GM18909 (cell line): ENCODE measurements at regions not wholly inside any gene's neighbourhood (a gene's known extent, or its start where the extent isn't known, plus 50 kb on each side); places are given as distances from the start of the nearest gene placed in this dataset.

Experiments
- ATAC-seq: cut with Tn5 transposase; IDR thresholded peaks from one replicate; pipeline ENCODE4 v1.9.1; 2021; ENCODE audit warnings: mild to moderate bottlenecking; ENCODE audit not compliant: unreplicated experiment, poor library complexity

DNA sequence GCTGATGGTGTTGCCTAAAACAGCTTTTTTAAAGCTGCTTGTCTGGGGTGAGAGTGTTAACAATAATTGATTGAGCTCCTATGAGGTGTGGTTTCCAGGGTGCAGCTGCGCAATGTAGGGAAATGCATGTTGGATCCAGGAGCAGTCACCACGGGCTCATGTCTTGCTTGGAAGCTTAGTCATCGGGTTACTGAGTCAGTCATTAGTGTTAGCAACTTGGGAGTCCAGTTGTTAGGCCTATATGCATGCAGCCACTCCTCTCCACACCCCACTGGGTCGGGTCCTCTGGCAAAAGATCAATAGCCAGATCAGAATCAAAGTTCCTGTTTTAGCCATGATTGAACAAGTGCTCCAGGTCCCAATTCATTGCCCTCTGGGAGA lies 271.7 kb upstream of the CHD6 start:
- ATAC-seq = no peak

DNA sequence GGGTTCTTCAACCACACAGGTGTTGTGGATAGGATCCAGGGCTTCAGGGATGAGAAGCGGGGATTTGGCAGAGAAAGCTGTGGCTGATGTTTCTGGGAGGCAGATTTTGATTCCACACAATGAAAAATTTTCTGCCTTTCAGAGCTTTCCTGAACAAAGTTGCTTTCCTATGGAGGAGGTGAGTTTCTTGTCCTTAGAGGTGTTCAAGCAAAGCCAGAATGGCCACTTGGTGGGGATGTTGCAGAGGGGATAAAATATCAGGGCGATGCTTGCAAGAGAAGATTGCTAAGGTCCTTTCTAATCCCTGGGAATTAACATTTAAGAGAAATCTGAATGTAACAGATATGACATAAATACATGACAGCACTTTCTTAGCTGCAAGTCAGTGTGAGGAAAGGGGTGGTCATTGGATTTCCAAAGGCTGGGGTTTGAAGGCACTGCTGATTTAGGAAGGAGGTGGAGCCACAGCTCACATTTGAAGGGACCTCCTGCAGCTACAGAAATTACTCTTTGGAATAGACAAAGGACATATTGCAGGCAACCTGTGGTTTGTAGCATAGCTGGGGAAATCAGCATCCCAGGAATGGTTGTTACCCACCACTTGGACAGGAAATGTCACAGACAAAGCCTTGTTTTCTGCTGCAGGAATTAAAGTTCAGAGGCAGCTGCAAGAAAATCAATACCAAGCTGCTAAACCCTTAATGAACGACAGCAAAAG lies 271.1 kb upstream of the CHD6 start:
- ATAC-seq = no peak

DNA sequence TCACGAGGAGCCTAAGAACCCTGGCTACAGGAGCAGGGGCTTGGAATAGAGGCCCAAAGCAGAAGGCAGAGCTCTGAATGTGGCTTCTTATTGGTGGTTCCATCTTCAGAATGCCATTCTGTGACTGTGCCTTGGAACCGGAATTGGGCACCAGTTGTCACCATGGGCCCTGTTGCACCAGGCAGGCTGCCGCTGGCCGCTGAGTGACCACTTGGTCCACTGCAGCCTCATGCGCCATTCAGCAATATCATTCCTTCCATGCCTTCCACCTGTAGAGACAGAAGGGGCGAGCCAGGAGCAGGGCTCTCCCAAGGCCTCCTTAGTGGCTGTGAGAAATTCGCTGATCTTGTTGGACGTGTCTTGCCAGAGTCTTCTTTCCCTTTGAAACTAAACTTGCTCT lies 270.3 kb upstream of the CHD6 start:
- ATAC-seq = no peak

DNA sequence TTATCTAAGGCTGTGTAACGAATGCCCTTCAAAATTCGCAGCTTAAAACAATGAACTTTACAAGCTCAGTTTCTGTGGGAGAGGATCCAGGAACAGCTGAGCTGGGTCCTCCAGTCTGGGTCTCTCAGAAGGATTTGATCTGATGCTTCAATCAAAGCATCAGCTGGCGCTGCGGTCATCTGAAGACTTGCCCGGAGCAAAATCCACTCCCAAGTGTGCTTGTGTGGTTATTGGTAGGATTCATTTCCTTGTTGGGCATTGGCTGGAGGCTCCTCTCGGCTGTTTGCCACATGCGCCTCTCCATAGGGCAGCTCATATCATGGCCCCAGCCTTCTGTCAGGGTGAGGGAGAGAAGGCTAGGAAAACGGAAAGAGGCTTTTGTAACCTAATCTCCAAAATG lies 269.3 kb upstream of the CHD6 start:
- ATAC-seq = no peak

DNA sequence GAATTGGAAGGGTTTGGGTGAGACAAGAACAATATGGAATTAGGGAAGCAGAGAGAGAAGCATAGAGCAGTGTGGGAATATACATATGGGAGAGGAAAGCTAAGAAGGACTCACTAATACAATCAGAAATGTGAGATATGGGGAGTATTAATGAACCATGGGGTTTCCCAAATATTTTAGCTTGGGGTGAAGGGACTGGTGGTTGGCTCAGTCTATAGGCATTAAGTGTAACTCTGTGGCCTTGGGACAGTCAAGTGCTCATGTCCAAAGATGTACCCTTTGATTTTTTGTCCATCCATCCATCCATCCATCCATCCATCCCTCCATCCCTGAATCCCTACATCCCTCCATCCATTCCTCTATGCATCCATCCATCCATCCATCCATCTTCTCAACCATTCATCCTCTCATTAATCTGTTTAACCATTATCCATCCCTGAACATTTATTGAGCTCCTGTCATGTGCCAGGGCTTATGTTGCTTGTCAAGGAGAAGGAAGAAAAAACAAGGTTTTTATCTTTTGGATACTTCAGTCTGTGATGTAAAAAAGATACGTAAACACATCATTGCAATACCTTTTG lies 263.4 kb upstream of the CHD6 start:
- ATAC-seq = no peak

DNA sequence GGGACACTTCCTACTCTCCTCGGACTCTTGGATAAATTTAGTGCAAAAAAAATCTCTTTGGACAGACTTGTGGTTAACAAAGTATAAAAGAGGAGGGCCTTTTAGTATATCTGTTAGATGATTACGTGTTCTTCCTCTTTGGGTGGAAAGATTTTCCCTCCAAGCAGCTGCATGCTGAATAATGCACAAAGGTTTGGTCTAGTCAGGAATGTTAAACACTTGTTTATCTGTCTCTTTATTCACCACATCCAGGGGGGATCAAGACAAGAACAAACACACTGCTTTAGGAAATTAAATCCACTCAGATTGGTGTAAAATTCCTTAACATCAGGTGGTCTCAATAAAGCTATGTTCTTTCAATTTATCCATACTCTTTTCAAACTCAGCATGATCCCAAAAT lies 260.9 kb upstream of the CHD6 start:
- ATAC-seq = no peak

DNA sequence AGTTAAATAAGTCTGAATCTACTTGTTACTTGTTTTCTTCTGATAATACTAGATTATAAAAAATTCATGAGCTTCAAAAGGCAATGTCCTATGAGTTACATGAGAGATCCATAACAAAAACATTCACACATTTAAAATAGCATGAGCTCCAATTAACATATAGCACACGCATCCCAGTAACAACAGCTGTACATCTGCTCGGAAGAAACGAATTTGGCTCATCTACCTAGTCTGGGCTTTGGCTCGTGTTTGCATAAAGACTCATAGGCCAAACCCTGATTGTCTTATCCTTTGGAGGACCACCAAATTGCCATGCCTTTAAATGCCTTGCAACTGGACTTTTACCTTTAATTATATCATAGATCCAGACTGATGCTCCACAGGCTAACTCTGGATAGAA lies 259.7 kb upstream of the CHD6 start:
- ATAC-seq = no peak

DNA sequence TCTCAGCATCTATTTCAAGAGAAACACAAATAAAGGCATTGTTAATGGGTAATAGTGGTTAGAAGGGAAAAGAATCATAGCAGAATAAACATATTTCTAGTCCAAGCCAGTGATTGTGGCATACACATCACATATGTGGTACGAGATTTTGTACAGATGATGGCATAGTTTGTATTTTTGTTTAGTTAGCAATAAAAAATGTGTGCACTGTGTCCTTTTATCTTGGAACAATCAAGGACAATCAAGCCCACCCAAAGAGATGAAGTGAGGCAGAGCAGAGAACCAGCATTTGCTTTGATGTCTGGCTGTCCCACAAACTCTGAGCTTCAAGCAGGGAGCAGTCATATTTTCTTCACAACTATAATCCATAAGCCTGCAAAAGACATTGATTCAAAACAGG lies 256.5 kb upstream of the CHD6 start:
- ATAC-seq = no peak

DNA sequence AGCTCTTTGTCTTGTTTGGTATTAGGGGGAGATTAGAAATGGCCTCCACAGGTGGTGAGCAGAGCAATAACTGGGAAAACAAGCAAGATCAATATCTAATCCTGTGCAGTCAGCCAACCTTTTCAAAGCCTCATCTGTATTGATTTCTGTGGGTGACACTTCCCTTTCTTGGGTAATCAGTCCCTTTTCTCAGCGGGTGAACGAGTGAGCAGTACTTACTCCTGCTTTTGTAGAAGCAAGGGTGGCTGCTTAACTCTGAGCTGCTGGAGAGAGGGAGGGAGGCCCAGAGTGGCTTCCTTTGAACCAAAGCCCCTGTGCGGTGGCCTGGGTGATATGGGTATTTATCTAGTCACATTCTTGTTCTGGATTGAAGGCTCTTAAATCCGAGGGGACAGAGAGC lies 254.8 kb upstream of the CHD6 start:
- ATAC-seq = no peak

DNA sequence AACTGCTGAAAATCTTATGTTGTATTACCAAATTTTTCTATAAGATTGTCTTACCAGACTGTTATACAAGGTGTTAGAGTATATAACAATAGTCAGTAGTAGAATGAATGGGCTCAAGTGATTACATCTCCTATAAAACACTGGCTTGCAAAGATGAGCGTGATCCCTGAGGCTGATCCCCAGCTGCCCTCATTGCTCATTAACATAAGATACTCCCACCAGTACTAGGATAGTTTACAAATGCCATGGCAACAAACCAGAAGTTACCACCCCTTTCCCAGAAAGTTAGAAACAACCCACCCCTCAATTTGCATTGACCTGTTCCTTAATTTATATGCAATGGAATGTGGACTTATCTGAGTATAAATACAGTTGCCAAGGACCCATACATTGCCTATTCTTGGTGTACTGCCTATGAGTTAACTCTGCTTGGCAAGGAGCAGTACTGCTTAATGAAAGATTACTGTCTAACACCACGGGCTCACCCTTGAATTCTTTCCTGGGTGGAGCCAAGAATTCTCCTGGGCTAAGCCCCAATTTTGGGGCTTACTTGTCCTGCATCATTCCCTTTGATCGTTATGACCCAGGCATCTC lies 252.8 kb upstream of the CHD6 start:
- ATAC-seq = no peak

DNA sequence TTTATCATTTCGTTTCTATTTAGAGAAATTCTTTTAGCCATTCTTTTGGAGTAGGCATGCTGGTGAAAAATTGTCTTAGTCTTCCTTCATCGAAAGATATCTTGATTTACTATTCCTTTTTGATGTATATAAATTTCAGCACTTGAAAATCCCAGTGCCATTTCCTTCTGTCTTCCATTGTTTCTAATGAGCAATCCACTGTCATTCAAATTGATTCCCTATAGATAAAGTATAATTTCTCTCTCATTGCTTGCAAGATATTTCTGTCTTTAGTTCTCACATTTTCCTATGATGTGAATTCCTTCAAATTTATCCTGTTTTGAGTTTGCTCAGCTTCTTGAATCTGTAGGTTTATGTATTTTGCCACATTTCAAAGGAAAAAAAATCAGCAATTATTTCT lies 251.1 kb upstream of the CHD6 start:
- ATAC-seq = no peak

DNA sequence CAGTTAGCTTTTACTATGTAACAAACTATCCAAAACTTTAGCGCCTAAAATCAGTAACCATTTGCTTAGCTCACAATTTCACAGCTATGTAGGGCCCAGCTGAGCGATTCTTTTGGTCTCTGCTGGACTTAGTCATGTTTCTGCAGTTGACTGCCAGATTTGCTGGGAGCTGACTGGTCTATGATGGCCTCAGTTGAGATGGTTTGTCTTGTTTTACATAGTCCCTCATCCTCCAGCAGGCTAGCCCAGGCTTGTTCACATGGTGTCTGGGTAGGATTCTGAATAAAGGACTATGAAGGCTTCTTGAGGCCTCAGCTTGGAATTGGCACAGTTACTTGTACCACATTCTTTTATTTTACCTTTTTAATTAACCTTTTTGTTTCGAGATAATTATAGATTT lies 247.8 kb upstream of the CHD6 start:
- no peak for ATAC-seq

DNA sequence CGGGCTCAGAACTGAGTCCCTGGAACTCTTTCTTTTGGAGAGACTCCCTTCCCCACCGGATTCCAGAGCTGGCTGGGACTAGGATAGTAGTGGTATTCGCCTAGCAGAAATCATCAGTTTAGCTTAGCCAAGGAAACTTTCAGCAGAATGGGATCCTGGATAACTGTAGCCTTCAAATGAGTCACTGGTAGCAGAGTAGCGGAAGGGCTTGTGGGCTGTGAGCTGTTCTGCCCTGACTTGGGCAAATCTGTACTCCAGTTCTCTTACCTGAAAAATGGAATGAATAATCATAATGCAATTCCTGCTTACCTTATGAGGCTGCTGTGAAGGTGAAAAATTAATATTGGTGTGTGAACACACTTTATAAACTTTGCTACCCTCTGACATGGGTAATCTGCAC lies 244.3 kb upstream of the CHD6 start:
- no peak for ATAC-seq

DNA sequence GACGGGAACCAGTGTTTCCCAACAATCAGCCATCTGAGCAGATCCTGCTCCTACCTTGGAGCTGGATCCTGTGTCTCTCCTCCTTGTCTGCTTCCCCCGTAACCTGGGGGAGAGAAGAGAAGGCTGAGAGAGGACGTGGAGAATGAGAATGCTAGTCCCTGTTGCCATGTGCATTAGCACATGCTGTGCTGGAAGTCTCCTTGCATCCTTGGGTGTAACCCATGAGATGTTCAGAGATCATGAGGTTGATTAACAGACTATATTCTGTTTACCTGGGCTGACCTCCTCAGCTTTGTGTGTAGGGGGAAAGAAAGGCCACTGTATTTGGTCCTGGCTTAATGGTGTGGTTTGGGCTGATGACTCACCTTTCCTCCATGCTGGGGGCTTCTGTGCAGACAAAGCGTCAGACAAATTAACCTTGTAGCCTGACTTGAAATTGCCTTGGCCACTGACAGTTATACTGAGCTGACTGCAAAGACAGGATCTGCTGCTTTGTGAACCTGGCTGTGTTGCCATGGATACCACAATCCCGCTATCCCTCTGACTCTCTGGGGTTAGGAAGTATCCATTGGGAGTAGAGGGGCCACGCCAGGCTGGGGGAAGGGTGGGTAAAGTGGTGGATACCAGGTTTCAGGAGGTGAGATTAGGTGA lies 243.7 kb upstream of the CHD6 start:
- ATAC-seq = no peak

DNA sequence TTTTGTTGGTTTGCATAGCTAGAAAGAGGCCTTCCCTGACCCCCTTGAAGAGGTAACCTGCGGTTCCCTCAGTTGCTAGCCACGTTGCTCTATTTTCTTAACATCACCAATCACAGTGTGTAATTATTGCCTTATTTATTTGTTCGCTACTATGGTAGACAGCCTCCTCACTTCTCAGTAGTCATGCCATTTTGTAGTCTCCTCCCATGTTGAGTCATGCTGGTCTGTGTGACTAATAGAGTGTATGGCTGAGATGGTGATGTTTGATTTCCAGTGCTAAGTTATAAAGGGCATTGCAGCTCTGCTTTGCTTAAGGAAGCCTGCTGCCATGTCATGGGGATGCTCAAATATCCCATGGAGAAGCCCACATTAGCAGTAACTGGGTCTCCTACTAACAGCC lies 236.6 kb upstream of the CHD6 start:
- no peak for ATAC-seq

DNA sequence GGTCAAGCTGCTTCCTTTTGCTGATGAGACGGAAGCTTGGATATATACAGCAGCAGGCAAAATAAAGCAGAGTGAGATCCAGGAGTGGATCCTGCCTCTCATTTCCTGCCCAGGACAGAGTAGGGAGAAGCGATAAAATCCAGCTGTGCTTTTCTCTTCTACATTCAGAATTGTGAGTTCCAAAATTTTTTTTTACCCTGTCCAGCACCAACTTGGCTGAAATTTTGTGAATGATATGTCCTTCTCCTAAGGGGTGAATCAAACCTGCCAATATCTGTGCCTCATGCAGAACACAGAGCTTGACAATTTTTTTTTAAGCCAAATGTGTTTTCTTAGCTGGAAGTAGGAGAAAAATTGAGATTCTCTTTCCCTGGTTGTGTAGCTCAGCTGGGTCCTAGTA lies 235.6 kb upstream of the CHD6 start:
- ATAC-seq = no peak

DNA sequence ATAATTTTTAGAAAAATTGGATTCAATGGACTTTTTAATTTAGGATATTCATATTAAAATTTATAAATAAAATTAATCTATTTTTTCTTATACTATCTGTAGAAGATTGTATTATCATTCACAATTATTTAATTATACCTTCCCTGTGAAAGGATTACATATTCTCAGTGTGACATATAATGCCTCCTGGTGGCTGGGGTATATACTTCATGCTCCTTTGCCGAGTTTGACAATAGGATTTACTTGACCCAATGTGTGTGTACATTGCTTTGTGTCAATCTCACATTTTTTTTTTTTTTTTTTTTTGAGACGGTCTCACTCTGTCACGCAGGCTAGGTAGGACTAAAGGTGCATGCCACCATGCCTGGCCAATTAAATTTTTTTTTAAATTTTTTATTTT lies 230.0 kb upstream of the CHD6 start:
- ATAC-seq = no peak

DNA sequence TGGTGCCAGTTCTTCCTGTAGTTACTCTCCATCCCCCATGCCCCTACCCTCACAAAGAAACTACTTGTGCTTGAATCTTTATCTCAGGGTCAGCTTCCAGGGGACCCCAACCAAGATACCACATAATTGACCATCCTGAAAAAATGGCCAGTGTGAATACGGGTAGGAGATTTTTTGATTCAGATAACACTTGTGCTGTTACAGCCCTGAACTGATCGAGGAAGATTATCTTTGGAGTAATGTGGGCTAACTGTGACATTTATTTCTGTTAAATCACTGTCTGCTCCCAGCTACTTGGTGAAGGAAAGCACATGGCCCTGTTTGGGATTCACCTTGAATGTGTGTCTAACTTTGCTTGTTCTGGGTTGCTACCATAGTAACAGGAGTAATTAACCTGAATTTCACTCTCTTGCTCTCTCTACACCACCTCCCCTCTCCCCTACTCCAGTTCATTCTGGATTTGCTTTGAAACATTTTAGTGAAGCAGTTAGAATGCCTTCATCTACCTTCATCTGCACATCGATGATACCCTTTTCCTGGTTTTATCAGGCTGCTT lies 219.6 kb upstream of the CHD6 start:
- no peak for ATAC-seq

DNA sequence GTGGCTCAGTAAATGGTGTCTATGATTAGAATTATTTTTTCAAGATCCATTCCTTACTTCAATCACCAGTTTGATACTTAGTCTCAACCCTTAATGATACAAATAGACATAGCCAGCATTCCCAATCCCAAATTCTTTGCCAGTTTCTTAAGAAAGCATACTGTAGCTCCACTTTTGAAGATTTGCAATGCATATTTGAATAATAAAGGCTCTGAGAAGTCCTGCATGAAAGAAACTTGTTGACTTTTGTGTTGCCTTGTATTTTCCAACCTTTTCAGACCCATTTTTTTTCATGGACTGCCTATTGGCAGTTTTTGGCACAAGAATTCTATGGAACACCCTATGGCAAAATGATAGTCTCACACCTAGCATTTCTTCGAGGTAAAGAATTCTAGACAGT lies 215.6 kb upstream of the CHD6 start:
- no peak for ATAC-seq

DNA sequence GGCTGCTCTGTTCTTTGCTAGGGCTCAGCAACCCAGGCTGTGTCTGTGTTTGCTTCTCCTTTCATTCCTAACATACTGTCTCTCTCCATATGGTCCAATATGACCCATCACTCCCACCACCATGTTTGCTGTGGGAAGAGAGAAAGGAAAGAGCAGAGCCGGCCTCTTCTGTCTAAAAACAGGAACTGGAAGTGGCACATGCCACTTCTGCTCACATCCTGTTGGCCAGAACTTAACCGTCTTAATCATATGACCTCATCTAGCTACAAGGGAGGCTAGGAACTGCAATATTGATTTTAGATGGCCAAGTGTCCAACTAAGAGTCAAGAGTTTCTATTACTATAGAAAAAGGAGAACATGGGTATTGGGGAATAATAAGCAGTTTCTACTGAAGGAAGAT lies 212.5 kb upstream of the CHD6 start:
- ATAC-seq = no peak

DNA sequence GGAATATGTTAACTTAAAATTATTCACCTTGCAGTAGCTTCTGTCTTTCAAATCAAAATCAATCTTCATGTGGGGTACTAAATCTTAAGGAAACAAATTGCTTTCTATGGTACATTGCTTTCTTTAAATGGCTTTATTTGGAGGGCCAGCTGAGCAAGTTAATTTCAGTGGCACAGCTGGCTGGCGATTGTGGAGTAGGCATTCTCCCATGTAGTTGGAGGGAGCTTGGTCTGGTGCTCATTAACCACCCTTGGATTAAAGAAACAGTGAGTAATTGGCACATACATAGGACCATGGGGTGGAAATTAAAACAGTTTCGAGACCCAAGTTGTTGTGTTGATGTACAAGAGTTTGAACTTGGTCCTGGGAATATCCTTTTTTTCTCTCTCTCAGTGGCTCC lies 201.3 kb upstream of the CHD6 start:
- no peak for ATAC-seq
